ENCODE measurements at regions not wholly inside any gene's neighbourhood (a gene's known extent, or its start where the extent isn't known, plus 50 kb on each side); places are given as distances from the start of the nearest gene placed in this dataset.

- H3K4me3 ChIP-seq (ENCODE audit: low read length), result no peak overlapping the region
- H3K27ac ChIP-seq (ENCODE audit: low read length), result no peak overlapping the region
- no peak for DNase-seq (ENCODE audit: low read depth, low spot score)
- WGBS (ENCODE audit: insufficient coverage, insufficient read length), result no CpG with 5 or more reads among the region's 1 CpG
- H3K9me3 ChIP-seq (ENCODE audit: control insufficient read depth, insufficient read depth, low read length), result no peaks in the 10 kb centered on the region
- no peaks in the 10 kb centered on the region for H3K36me3 ChIP-seq (ENCODE audit: control insufficient read depth, insufficient read depth, low read length)
- H3K27me3 ChIP-seq (ENCODE audit: control insufficient read depth, insufficient read depth, low read length), result no peaks in the 10 kb centered on the region
- H3K4me1 ChIP-seq (ENCODE audit: control insufficient read depth, insufficient read depth, low read length), result peaks cover 7% of the 10 kb centered on the region; the same call in 1 of the 2 replicates
These were observed 157.7 kb upstream of the CDH11 start for GRCh38 chr16:65279576-65279975.

- DNase-seq (ENCODE audit: low read depth, low spot score), result no peak
- Histone ChIP-seq H3K36me3 (ENCODE audit: control insufficient read depth, insufficient read depth, low read length) (no peaks in the 10 kb centered on the region), H3K4me3 (ENCODE audit: low read length) (no peak overlapping the region), H3K27me3 (ENCODE audit: control insufficient read depth, insufficient read depth, low read length) (no peaks in the 10 kb centered on the region), H3K27ac (ENCODE audit: low read length) (no peak overlapping the region), H3K9me3 (ENCODE audit: control insufficient read depth, insufficient read depth, low read length) (no peaks in the 10 kb centered on the region), H3K4me1 (ENCODE audit: control insufficient read depth, insufficient read depth, low read length) (peaks cover 7% of the 10 kb centered on the region; the same call in 1 of the 2 replicates)
- no CpG with 5 or more reads among the region's 6 CpGs for WGBS (ENCODE audit: insufficient coverage, insufficient read length)
These were observed 157.0 kb upstream of the CDH11 start for GRCh38 chr16:65278874-65279273.

GRCh38 chr16:65274566-65274965, 152.7 kb upstream of the CDH11 start:
- no peaks in the 10 kb centered on the region for H3K36me3 ChIP-seq (ENCODE audit: control insufficient read depth, insufficient read depth, low read length)
- no CpG with 5 or more reads among the region's 3 CpGs for WGBS (ENCODE audit: insufficient coverage, insufficient read length)
- no peaks in the 10 kb centered on the region; the same call in 1 of the 2 replicates for H3K4me1 ChIP-seq (ENCODE audit: control insufficient read depth, insufficient read depth, low read length)
- DNase-seq (ENCODE audit: low read depth, low spot score), result no peak
- H3K4me3 ChIP-seq (ENCODE audit: low read length), result no peak overlapping the region
- H3K9me3 ChIP-seq (ENCODE audit: control insufficient read depth, insufficient read depth, low read length), result no peaks in the 10 kb centered on the region
- H3K27me3 ChIP-seq (ENCODE audit: control insufficient read depth, insufficient read depth, low read length), result no peaks in the 10 kb centered on the region
- H3K27ac ChIP-seq (ENCODE audit: low read length), result no peak overlapping the region

- no peak overlapping the region for H3K27ac ChIP-seq (ENCODE audit: low read length)
- H3K4me3 ChIP-seq (ENCODE audit: low read length), result no peak overlapping the region
- H3K27me3 ChIP-seq (ENCODE audit: control insufficient read depth, insufficient read depth, low read length), result no peaks in the 10 kb centered on the region
- no peak for DNase-seq (ENCODE audit: low read depth, low spot score)
- WGBS (ENCODE audit: insufficient coverage, insufficient read length), result no CpG with 5 or more reads among the region's 4 CpGs
- H3K4me1 ChIP-seq (ENCODE audit: control insufficient read depth, insufficient read depth, low read length), result no peaks in the 10 kb centered on the region; the same call in 1 of the 2 replicates
- H3K9me3 ChIP-seq (ENCODE audit: control insufficient read depth, insufficient read depth, low read length), result no peaks in the 10 kb centered on the region
- no peaks in the 10 kb centered on the region for H3K36me3 ChIP-seq (ENCODE audit: control insufficient read depth, insufficient read depth, low read length)
These were observed 151.0 kb upstream of the CDH11 start for GRCh38 chr16:65272699-65273414.

- H3K27ac ChIP-seq (ENCODE audit: low read length), result no peak overlapping the region
- no CpG with 5 or more reads among the region's 1 CpG for WGBS (ENCODE audit: insufficient coverage, insufficient read length)
- no peaks in the 10 kb centered on the region; the same call in 1 of the 2 replicates for H3K4me1 ChIP-seq (ENCODE audit: control insufficient read depth, insufficient read depth, low read length)
- no peak for DNase-seq (ENCODE audit: low read depth, low spot score)
- no peaks in the 10 kb centered on the region for H3K36me3 ChIP-seq (ENCODE audit: control insufficient read depth, insufficient read depth, low read length)
- no peaks in the 10 kb centered on the region for H3K27me3 ChIP-seq (ENCODE audit: control insufficient read depth, insufficient read depth, low read length)
- H3K9me3 ChIP-seq (ENCODE audit: control insufficient read depth, insufficient read depth, low read length), result no peaks in the 10 kb centered on the region
- H3K4me3 ChIP-seq (ENCODE audit: low read length), result no peak overlapping the region
These were observed 150.1 kb upstream of the CDH11 start for GRCh38 chr16:65271996-65272395.

- no peak for DNase-seq (ENCODE audit: low read depth, low spot score)
- H3K4me1 ChIP-seq (ENCODE audit: control insufficient read depth, insufficient read depth, low read length), result no peaks in the 10 kb centered on the region; the same call in 1 of the 2 replicates
- no peaks in the 10 kb centered on the region for H3K27me3 ChIP-seq (ENCODE audit: control insufficient read depth, insufficient read depth, low read length)
- WGBS (ENCODE audit: insufficient coverage, insufficient read length), result no CpG with 5 or more reads among the region's 1 CpG
- no peak overlapping the region for H3K27ac ChIP-seq (ENCODE audit: low read length)
- no peaks in the 10 kb centered on the region for H3K36me3 ChIP-seq (ENCODE audit: control insufficient read depth, insufficient read depth, low read length)
- no peak overlapping the region for H3K4me3 ChIP-seq (ENCODE audit: low read length)
- no peaks in the 10 kb centered on the region for H3K9me3 ChIP-seq (ENCODE audit: control insufficient read depth, insufficient read depth, low read length)
These were observed 146.5 kb upstream of the CDH11 start for GRCh38 chr16:65268331-65268730.

- Histone ChIP-seq H3K4me1 (ENCODE audit: control insufficient read depth, insufficient read depth, low read length) (no peaks in the 10 kb centered on the region), H3K27me3 (ENCODE audit: control insufficient read depth, insufficient read depth, low read length) (no peaks in the 10 kb centered on the region), H3K9me3 (ENCODE audit: control insufficient read depth, insufficient read depth, low read length) (no peaks in the 10 kb centered on the region), H3K4me3 (ENCODE audit: low read length) (no peak overlapping the region), H3K27ac (ENCODE audit: low read length) (no peak overlapping the region), H3K36me3 (ENCODE audit: control insufficient read depth, insufficient read depth, low read length) (no peaks in the 10 kb centered on the region)
- DNase-seq (ENCODE audit: low read depth, low spot score), result no peak
- WGBS (ENCODE audit: insufficient coverage, insufficient read length), result no CpG with 5 or more reads among the region's 1 CpG
These were observed 142.0 kb upstream of the CDH11 start for GRCh38 chr16:65263896-65264295.

- H3K9me3 ChIP-seq (ENCODE audit: control insufficient read depth, insufficient read depth, low read length), result no peaks in the 10 kb centered on the region
These were observed 138.9 kb upstream of the CDH11 start for GRCh38 chr16:65260746-65261145.

GRCh38 chr16:65254144-65254543, 132.3 kb upstream of the CDH11 start:
- no peaks in the 10 kb centered on the region for H3K27me3 ChIP-seq (ENCODE audit: control insufficient read depth, insufficient read depth, low read length)
- no peaks in the 10 kb centered on the region for H3K36me3 ChIP-seq (ENCODE audit: control insufficient read depth, insufficient read depth, low read length)
- H3K9me3 ChIP-seq (ENCODE audit: control insufficient read depth, insufficient read depth, low read length), result no peaks in the 10 kb centered on the region
- no CpG with 5 or more reads among the region's 1 CpG for WGBS (ENCODE audit: insufficient coverage, insufficient read length)
- DNase-seq (ENCODE audit: low read depth, low spot score), result no peak
- H3K4me3 ChIP-seq (ENCODE audit: low read length), result no peak overlapping the region
- H3K27ac ChIP-seq (ENCODE audit: low read length), result no peak overlapping the region
- peaks cover 2% of the 10 kb centered on the region; the same call in 1 of the 2 replicates for H3K4me1 ChIP-seq (ENCODE audit: control insufficient read depth, insufficient read depth, low read length)

More at GRCh38 chr16:65260746-65261145, 138.9 kb upstream of the CDH11 start:
- H3K27me3 ChIP-seq (ENCODE audit: control insufficient read depth, insufficient read depth, low read length), result no peaks in the 10 kb centered on the region
- H3K4me1 ChIP-seq (ENCODE audit: control insufficient read depth, insufficient read depth, low read length), result no peaks in the 10 kb centered on the region
- no peak overlapping the region for H3K27ac ChIP-seq (ENCODE audit: low read length)
- no peak for DNase-seq (ENCODE audit: low read depth, low spot score)
- H3K4me3 ChIP-seq (ENCODE audit: low read length), result no peak overlapping the region
- WGBS (ENCODE audit: insufficient coverage, insufficient read length), result no CpG with 5 or more reads among the region's 1 CpG
- H3K36me3 ChIP-seq (ENCODE audit: control insufficient read depth, insufficient read depth, low read length), result no peaks in the 10 kb centered on the region

- no peaks in the 10 kb centered on the region for H3K27me3 ChIP-seq (ENCODE audit: control insufficient read depth, insufficient read depth, low read length)
- no CpG with 5 or more reads among the region's 8 CpGs for WGBS (ENCODE audit: insufficient coverage, insufficient read length)
- no peak for DNase-seq (ENCODE audit: low read depth, low spot score)
- no peak overlapping the region for H3K4me3 ChIP-seq (ENCODE audit: low read length)
- no peak overlapping the region for H3K27ac ChIP-seq (ENCODE audit: low read length)
- H3K9me3 ChIP-seq (ENCODE audit: control insufficient read depth, insufficient read depth, low read length), result no peaks in the 10 kb centered on the region
- H3K36me3 ChIP-seq (ENCODE audit: control insufficient read depth, insufficient read depth, low read length), result no peaks in the 10 kb centered on the region
- H3K4me1 ChIP-seq (ENCODE audit: control insufficient read depth, insufficient read depth, low read length), result peaks cover 2% of the 10 kb centered on the region; the same call in 1 of the 2 replicates
These were observed 127.9 kb upstream of the CDH11 start for GRCh38 chr16:65249768-65250167.

GRCh38 chr16:65244787-65245186, 122.9 kb upstream of the CDH11 start:
- no CpG with 5 or more reads among the region's 2 CpGs for WGBS (ENCODE audit: insufficient coverage, insufficient read length)
- H3K27me3 ChIP-seq (ENCODE audit: control insufficient read depth, insufficient read depth, low read length), result no peaks in the 10 kb centered on the region
- peaks cover 4% of the 10 kb centered on the region; the same call in 1 of the 2 replicates for H3K4me1 ChIP-seq (ENCODE audit: control insufficient read depth, insufficient read depth, low read length)
- no peaks in the 10 kb centered on the region for H3K36me3 ChIP-seq (ENCODE audit: control insufficient read depth, insufficient read depth, low read length)
- DNase-seq (ENCODE audit: low read depth, low spot score), result no peak
- H3K4me3 ChIP-seq (ENCODE audit: low read length), result no peak overlapping the region
- H3K9me3 ChIP-seq (ENCODE audit: control insufficient read depth, insufficient read depth, low read length), result no peaks in the 10 kb centered on the region
- H3K27ac ChIP-seq (ENCODE audit: low read length), result no peak overlapping the region
